Natural killer cell (primary cell): ENCODE measurements at regions not wholly inside any gene's neighbourhood (a gene's known extent, or its start where the extent isn't known, plus 50 kb on each side); places are given as distances from the start of the nearest gene placed in this dataset.

Source experiments
- ATAC-seq, 3 donors: fragments of 150-1000 bp in 2 of 3; fragments of 200-7000 bp in 1 of 3; cut with Tn5 transposase; 1 replicate in 1 of 3; 2 replicates in 2 of 3; pipeline ENCODE4 v1.10.0; 2021; ENCODE audit warnings: mild to moderate bottlenecking in 2 of 3, moderate library complexity in 2 of 3
- DNase-seq, 2 donors: peaks; one replicate each; pipeline versions ENCODE4 v3.0.0 to v3.0.0-alpha.2; 2013 to 2021; ENCODE audit warnings: mixed read lengths in 1 of 2
- H3K27ac ChIP-seq: one replicate; pipeline ENCODE4 v1.5.1; 2013; ENCODE audit warnings: mild to moderate bottlenecking, low read length
- H3K27me3 ChIP-seq: one replicate; pipeline ENCODE4 v1.6.1; 2013; ENCODE audit warnings: low read length; ENCODE audit not compliant: control insufficient read depth, insufficient read depth
- H3K36me3 ChIP-seq: one replicate; pipeline ENCODE4 v1.6.1; 2013; ENCODE audit warnings: low read length; ENCODE audit not compliant: control insufficient read depth, insufficient read depth
- H3K4me1 ChIP-seq: one replicate; pipeline ENCODE4 v1.6.1; 2013; ENCODE audit warnings: low read length; ENCODE audit not compliant: control insufficient read depth, insufficient read depth
- H3K4me3 ChIP-seq: one replicate; pipeline ENCODE4 v1.5.1; 2013; ENCODE audit warnings: low read length
- H3K9me3 ChIP-seq: one replicate; pipeline ENCODE4 v1.6.1; 2013; ENCODE audit warnings: low read length; ENCODE audit not compliant: control insufficient read depth, insufficient read depth
- H3K27ac Mint-ChIP-seq, 2 donors: one replicate each; pipeline ENCODE4 v1.8.0; 2022; ENCODE audit warnings: mild to moderate bottlenecking in 2 of 2, mixed read lengths in 2 of 2, moderate library complexity in 1 of 2
- H3K27me3 Mint-ChIP-seq, 2 donors: one replicate each; pipeline ENCODE4 v1.8.0; 2022; ENCODE audit warnings: low read depth in 2 of 2, mixed read lengths in 2 of 2
- H3K36me3 Mint-ChIP-seq: one replicate; pipeline ENCODE4 v1.8.0; 2022; ENCODE audit warnings: mixed read lengths
- H3K4me1 Mint-ChIP-seq, 2 donors: one replicate each; pipeline ENCODE4 v1.8.0; 2022; ENCODE audit warnings: mixed read lengths in 2 of 2
- H3K4me3 Mint-ChIP-seq: one replicate; pipeline ENCODE4 v1.8.0; 2022; ENCODE audit warnings: mild to moderate bottlenecking, moderate library complexity, mixed read lengths
- H3K9me3 Mint-ChIP-seq, 2 donors: one replicate each; pipeline ENCODE4 v1.8.0; 2022; ENCODE audit warnings: mixed read lengths in 2 of 2
- WGBS: methylation state at CpG from one replicate; pipeline ENCODE4 v1.1.7; 2013; ENCODE audit warnings: missing lambda C conversion rate; ENCODE audit not compliant: insufficient coverage; 5-methylcytosine and 5-hydroxymethylcytosine counted together
- intact Hi-C: fragments of 100-400 bp; cut with micrococcal nuclease; formaldehyde crosslinking; loops from one replicate; pipeline ENCODE4 v1.14.2; 2022
- TF ChIP-seq, protein P1 (sequence below): fragments of 200-600 bp; IDR thresholded peaks from one replicate; pipeline ENCODE4 v1.8.0; 2022; ENCODE audit warnings: antibody characterized with exemption

DNA sequence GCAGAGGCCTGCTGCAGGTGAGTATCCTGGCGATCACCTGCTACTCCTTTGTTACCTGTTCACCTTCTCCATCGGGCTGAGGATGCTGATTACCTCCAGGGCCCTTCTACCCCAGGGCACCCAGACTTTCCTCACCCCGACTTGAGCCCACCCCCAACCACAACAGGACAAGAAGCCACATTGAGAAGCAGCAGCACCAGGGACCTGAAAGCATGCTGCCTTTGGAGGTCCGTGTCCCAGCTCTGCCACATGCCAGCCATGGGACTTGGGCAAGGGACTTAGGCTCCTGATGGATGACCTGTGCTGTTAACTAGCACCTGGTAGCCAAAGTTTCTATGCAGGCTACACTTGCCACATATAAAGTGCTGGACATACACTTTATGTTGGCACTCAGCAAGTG is 89.7 kb downstream of the CPZ start:
- no peaks in the 10 kb centered on the region for H3K9me3 ChIP-seq
- no peak overlapping the region for H3K27ac ChIP-seq
- no peaks in the 10 kb centered on the region for H3K4me1 ChIP-seq
- TF ChIP-seq, protein P1, sequence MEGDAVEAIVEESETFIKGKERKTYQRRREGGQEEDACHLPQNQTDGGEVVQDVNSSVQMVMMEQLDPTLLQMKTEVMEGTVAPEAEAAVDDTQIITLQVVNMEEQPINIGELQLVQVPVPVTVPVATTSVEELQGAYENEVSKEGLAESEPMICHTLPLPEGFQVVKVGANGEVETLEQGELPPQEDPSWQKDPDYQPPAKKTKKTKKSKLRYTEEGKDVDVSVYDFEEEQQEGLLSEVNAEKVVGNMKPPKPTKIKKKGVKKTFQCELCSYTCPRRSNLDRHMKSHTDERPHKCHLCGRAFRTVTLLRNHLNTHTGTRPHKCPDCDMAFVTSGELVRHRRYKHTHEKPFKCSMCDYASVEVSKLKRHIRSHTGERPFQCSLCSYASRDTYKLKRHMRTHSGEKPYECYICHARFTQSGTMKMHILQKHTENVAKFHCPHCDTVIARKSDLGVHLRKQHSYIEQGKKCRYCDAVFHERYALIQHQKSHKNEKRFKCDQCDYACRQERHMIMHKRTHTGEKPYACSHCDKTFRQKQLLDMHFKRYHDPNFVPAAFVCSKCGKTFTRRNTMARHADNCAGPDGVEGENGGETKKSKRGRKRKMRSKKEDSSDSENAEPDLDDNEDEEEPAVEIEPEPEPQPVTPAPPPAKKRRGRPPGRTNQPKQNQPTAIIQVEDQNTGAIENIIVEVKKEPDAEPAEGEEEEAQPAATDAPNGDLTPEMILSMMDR, result no peak
- Mint-ChIP-seq H3K27me3 (peaks cover 0 to 9% of the 10 kb centered on the region in 2 donors), H3K9me3 (peaks cover 0 to 5% of the 10 kb centered on the region in 2 donors), H3K27ac (no peak overlapping the region), H3K36me3 (no peaks in the 10 kb centered on the region), H3K4me1 (no peaks in the 10 kb centered on the region), H3K4me3 (no peak overlapping the region)
- no peak overlapping the region for H3K4me3 ChIP-seq
- WGBS, result 78% methylated on average over 4 of the region's 4 CpGs
- no peak for DNase-seq
- H3K27me3 ChIP-seq, result no peaks in the 10 kb centered on the region
- no peak for ATAC-seq
- H3K36me3 ChIP-seq, result no peaks in the 10 kb centered on the region
- intact Hi-C loops, result no loop called here

GRCh38 chr4:8681391-8681790 is 88.8 kb downstream of the CPZ start:
- no peak for ATAC-seq
- DNase-seq, result no peak
- 67% methylated on average over 11 of the region's 11 CpGs for WGBS
- no peak overlapping the region for H3K4me3 Mint-ChIP-seq
- Histone ChIP-seq H3K36me3 (no peaks in the 10 kb centered on the region), H3K27ac (no peak overlapping the region), H3K4me1 (no peaks in the 10 kb centered on the region), H3K4me3 (no peak overlapping the region), H3K9me3 (no peaks in the 10 kb centered on the region), H3K27me3 (no peaks in the 10 kb centered on the region)
- no peaks in the 10 kb centered on the region for H3K4me1 Mint-ChIP-seq
- peaks cover 0 to 3% of the 10 kb centered on the region in 2 donors for H3K27me3 Mint-ChIP-seq
- TF ChIP-seq, protein P1, result no peak
- H3K36me3 Mint-ChIP-seq, result no peaks in the 10 kb centered on the region
- H3K27ac Mint-ChIP-seq, result no peak overlapping the region
- no peaks in the 10 kb centered on the region for H3K9me3 Mint-ChIP-seq
- intact Hi-C loops, result no loop called here

GRCh38 chr4:8679032-8679431 is 86.5 kb downstream of the CPZ start:
- H3K27me3 Mint-ChIP-seq, result peaks cover 0 to 3% of the 10 kb centered on the region in 2 donors

GRCh38 chr4:8676676-8677075 is 84.1 kb downstream of the CPZ start:
- Histone ChIP-seq H3K9me3 (no peaks in the 10 kb centered on the region), H3K4me3 (no peak overlapping the region), H3K27me3 (no peaks in the 10 kb centered on the region), H3K36me3 (no peaks in the 10 kb centered on the region), H3K4me1 (no peaks in the 10 kb centered on the region), H3K27ac (no peak overlapping the region)
- DNase-seq (no peak), ATAC-seq (no peak)
- Mint-ChIP-seq H3K27me3 (peaks cover 2 to 3% of the 10 kb centered on the region in 2 donors), H3K4me1 (no peaks in the 10 kb centered on the region), H3K36me3 (no peaks in the 10 kb centered on the region), H3K27ac (no peak overlapping the region), H3K9me3 (no peaks in the 10 kb centered on the region), H3K4me3 (no peak overlapping the region)
- TF ChIP-seq, protein P1, result no peak
- 89% methylated on average over 11 of the region's 11 CpGs for WGBS
- intact Hi-C loops, result no loop called here

More at GRCh38 chr4:8679032-8679431, 86.5 kb downstream of the CPZ start:
- TF ChIP-seq, protein P1, result no peak
- DNase-seq (no peak), ATAC-seq (no peak)
- no peak overlapping the region for H3K27ac ChIP-seq
- Mint-ChIP-seq H3K4me3 (no peak overlapping the region), H3K4me1 (no peaks in the 10 kb centered on the region), H3K9me3 (no peaks in the 10 kb centered on the region), H3K36me3 (no peaks in the 10 kb centered on the region), H3K27ac (no peak overlapping the region)
- intact Hi-C loops, result no loop called here
- H3K36me3 ChIP-seq, result no peaks in the 10 kb centered on the region
- H3K9me3 ChIP-seq, result no peaks in the 10 kb centered on the region
- no peak overlapping the region for H3K4me3 ChIP-seq
- 33% methylated on average over 1 of the region's 2 CpGs for WGBS
- H3K4me1 ChIP-seq, result no peaks in the 10 kb centered on the region
- H3K27me3 ChIP-seq, result no peaks in the 10 kb centered on the region
